ENCODE measurements at regions not wholly inside any gene's neighbourhood (a gene's known extent, or its start where the extent isn't known, plus 50 kb on each side); places are given as distances from the start of the nearest gene placed in this dataset.
"Not testable (repeated sequence)": the region's sequence is repeated elsewhere in the genome, so short reads cannot be mapped to it uniquely, and the experiment has no call there.

GRCh38 chr2:16028644-16029043 lies 88.3 kb downstream of the MYCN start:
- ATAC-seq (replicated peaks in 6 of 8) = no peak
- Histone ChIP-seq H3K4me3 (no peak overlapping the region), H3K27ac (no peak overlapping the region), H3K4me1 (replicated peaks in 1 of 2) (peaks cover 16 to 19% of the 10 kb centered on the region in 2 donors)
- in situ Hi-C loops (cut with MboI; ENCODE audit: low pct_unique_long_range_greater_than_20kb in 2 of 9, low sequenced_read_pairs in 9 of 9, unreplicated experiment in 9 of 9) = no loop called here
- 0 to 69% (median 63%) methylated on average over 2 to 7 of the region's 8 CpGs; no CpG with 5 or more reads in 5 of the 10 experiments for WGBS, 10 experiments

GRCh38 chr2:16026816-16027501 lies 86.6 kb downstream of the MYCN start:
- no peak overlapping the region for H3K4me3 ChIP-seq
- H3K4me1 ChIP-seq (replicated peaks in 1 of 2) = peaks cover 19 to 22% of the 10 kb centered on the region in 2 donors
- no peak overlapping the region for H3K27ac ChIP-seq
- 12 to 81% (median 52%) methylated on average over 2 to 6 of the region's 8 CpGs for WGBS, 10 experiments
- in situ Hi-C loops (cut with MboI; ENCODE audit: low pct_unique_long_range_greater_than_20kb in 2 of 9, low sequenced_read_pairs in 9 of 9, unreplicated experiment in 9 of 9) = no loop called here
- no peak for ATAC-seq (replicated peaks in 6 of 8)

GRCh38 chr2:16025876-16026640 lies 85.7 kb downstream of the MYCN start:
- WGBS, 10 experiments = 0 to 90% (median 77%) methylated on average over 2 to 13 of the region's 17 CpGs; no CpG with 5 or more reads in 1 of the 10 experiments
- Histone ChIP-seq H3K4me3 (no peak overlapping the region), H3K27ac (no peak overlapping the region), H3K4me1 (replicated peaks in 1 of 2) (peaks cover 11 to 17% of the 10 kb centered on the region in 2 donors)
- ATAC-seq (replicated peaks in 6 of 8) = no peak
- in situ Hi-C loops (cut with MboI; ENCODE audit: low pct_unique_long_range_greater_than_20kb in 2 of 9, low sequenced_read_pairs in 9 of 9, unreplicated experiment in 9 of 9) = no loop called here

DNA sequence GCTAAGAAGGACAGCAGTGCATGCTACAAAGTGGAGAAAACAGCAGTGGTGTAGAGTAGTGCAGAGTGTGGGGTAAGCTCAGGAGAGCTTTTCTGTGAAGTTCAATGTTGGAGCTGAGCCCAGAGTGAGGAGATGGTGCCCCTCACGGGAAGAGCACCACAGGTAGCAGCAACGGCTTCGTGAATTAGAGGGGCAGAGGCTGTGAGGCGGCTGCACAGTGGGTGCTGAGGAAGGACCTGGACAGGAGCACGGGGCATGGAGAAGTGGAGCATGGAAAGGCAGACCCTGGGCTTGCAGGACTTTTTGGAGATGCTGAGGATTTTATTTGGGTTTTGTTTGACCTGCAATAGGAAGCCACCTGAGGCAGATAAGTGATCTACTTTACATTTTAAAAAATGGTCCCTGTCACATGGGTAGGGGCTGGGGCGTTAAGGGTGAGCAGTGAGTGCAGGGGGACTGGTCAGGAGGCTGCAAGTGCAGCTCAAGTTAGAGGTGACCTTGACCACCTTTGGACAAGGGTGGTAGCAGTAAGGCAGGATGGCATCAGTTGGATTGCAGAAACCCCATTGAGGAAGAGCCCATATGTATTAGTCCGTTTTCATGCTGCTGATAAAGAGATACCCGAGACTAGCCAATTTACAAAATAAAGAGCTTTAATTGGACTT lies 85.0 kb downstream of the MYCN start:
- WGBS, 10 experiments = 0 to 81% (median 53%) methylated on average over 2 to 8 of the region's 8 CpGs; no CpG with 5 or more reads in 2 of the 10 experiments
- Histone ChIP-seq H3K4me3 (no peak overlapping the region), H3K4me1 (replicated peaks in 1 of 2) (peaks cover 4 to 10% of the 10 kb centered on the region in 2 donors), H3K27ac (no peak overlapping the region)
- in situ Hi-C loops (cut with MboI; ENCODE audit: low pct_unique_long_range_greater_than_20kb in 2 of 9, low sequenced_read_pairs in 9 of 9, unreplicated experiment in 9 of 9) = no loop called here
- ATAC-seq (replicated peaks in 6 of 8) = no peak

- H3K4me3 ChIP-seq; H3K4me1 ChIP-seq (replicated peaks in 1 of 2); H3K27ac ChIP-seq; in situ Hi-C loops (cut with MboI; ENCODE audit: low pct_unique_long_range_greater_than_20kb in 2 of 9, low sequenced_read_pairs in 9 of 9, unreplicated experiment in 9 of 9); ATAC-seq (replicated peaks in 6 of 8): not testable (repeated sequence)
- WGBS, 10 experiments = 0 to 90% (median 56%) methylated on average over 1 to 6 of the region's 8 CpGs; no CpG with 5 or more reads in 2 of the 10 experiments
These were observed 84.3 kb downstream of the MYCN start for GRCh38 chr2:16024628-16025027.

- ATAC-seq (replicated peaks in 6 of 8) = no peak
- WGBS, 10 experiments = 0 to 63% (median 36%) methylated on average over 1 to 5 of the region's 5 CpGs
- Histone ChIP-seq H3K4me3 (no peak overlapping the region), H3K27ac (no peak overlapping the region), H3K4me1 (replicated peaks in 1 of 2) (peaks cover 0 to 6% of the 10 kb centered on the region in 2 donors)
- in situ Hi-C loops (cut with MboI; ENCODE audit: low pct_unique_long_range_greater_than_20kb in 2 of 9, low sequenced_read_pairs in 9 of 9, unreplicated experiment in 9 of 9) = no loop called here
These were observed 83.4 kb downstream of the MYCN start for GRCh38 chr2:16023506-16024360.

DNA sequence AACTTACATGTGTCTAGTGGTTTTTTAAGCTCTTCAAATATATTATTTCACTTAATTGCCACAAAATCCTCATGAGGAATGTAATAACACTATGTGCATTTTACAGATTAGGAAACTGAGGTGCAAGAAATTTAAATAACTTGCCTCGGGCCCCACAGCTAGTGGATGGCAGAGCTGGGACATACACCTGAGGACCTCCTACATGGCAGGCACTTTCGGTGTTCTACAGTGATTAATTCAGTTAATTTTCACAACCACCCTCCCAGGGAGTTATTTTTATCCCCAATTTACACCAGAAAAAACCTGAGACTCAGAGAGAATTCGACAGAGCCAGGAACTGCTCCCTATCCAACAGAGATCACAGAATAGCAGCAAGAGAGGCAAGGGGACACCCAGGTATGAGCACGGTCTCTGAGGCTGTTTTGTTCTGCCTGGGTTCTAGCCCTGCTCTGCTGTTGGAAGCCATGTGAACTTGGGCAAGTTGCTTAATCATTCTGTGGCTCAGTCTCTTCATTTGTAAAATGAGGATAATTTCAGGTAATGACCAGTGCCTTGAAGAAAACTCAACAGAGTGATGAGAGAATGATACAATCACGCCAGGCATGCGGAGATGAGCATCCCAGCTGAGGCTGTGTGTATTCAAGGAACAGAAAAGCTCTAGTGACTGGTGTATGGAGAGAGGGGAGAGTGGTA lies 82.3 kb downstream of the MYCN start:
- peaks cover 0 to 6% of the 10 kb centered on the region in 2 donors for H3K4me1 ChIP-seq (replicated peaks in 1 of 2)
- no peak overlapping the region for H3K27ac ChIP-seq
- 0 to 80% (median 53%) methylated on average over 1 to 6 of the region's 6 CpGs; no CpG with 5 or more reads in 1 of the 10 experiments for WGBS, 10 experiments
- in situ Hi-C loops (cut with MboI; ENCODE audit: low pct_unique_long_range_greater_than_20kb in 2 of 9, low sequenced_read_pairs in 9 of 9, unreplicated experiment in 9 of 9) = no loop called here
- ATAC-seq (replicated peaks in 6 of 8) = no peak
- H3K4me3 ChIP-seq = no peak overlapping the region

DNA sequence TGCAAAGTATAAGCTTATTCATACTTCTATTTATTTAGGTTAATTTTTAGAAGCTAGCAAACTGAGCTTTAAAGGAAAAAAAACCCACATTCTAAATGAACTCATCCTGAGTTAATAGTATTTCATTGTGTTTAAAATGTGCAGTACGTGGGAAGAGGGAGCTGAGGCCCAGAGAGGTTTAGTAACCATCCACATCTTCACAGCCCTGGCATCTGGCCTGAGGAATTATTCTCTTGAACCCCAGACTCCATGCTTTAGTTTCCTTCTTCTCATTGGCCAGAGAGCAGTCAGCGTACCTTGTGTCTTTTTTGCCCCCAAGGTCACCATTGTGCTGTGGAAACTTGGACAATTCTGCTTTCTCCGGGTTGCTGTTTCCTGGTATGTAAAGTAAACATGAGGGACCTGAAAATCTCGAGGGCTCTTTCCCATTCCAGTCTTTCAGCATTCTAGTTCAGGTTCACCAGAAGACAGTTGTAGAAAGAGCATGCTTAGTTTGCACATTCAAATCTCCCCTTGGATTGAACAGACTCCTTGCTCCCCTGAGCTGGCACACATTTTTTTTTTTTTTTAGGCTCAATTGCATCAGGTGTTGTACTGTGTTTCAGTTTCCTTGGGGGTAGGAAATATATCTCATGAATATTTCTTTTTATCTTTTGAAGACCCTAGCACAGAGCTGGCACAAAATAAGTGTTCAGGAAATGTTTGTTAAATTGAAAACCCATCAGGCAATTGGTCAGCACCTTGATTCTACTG lies 81.4 kb downstream of the MYCN start:
- H3K27ac ChIP-seq = no peak overlapping the region
- WGBS, 10 experiments = 0 to 66% (median 30%) methylated on average over 1 to 4 of the region's 4 CpGs; no CpG with 5 or more reads in 1 of the 10 experiments
- H3K4me1 ChIP-seq (replicated peaks in 1 of 2) = peaks cover 0 to 6% of the 10 kb centered on the region in 2 donors
- in situ Hi-C loops (cut with MboI; ENCODE audit: low pct_unique_long_range_greater_than_20kb in 2 of 9, low sequenced_read_pairs in 9 of 9, unreplicated experiment in 9 of 9) = no loop called here
- H3K4me3 ChIP-seq = no peak overlapping the region
- no peak for ATAC-seq (replicated peaks in 6 of 8)

GRCh38 chr2:16020389-16021008 lies 80.1 kb downstream of the MYCN start:
- peaks cover 0 to 6% of the 10 kb centered on the region in 2 donors for H3K4me1 ChIP-seq (replicated peaks in 1 of 2)
- 0 to 96% (median 70%) methylated on average over 1 to 5 of the region's 5 CpGs; no CpG with 5 or more reads in 1 of the 10 experiments for WGBS, 10 experiments
- in situ Hi-C loops (cut with MboI; ENCODE audit: low pct_unique_long_range_greater_than_20kb in 2 of 9, low sequenced_read_pairs in 9 of 9, unreplicated experiment in 9 of 9) = no loop called here
- H3K4me3 ChIP-seq = no peak overlapping the region
- H3K27ac ChIP-seq = no peak overlapping the region
- ATAC-seq (replicated peaks in 6 of 8) = no peak

DNA sequence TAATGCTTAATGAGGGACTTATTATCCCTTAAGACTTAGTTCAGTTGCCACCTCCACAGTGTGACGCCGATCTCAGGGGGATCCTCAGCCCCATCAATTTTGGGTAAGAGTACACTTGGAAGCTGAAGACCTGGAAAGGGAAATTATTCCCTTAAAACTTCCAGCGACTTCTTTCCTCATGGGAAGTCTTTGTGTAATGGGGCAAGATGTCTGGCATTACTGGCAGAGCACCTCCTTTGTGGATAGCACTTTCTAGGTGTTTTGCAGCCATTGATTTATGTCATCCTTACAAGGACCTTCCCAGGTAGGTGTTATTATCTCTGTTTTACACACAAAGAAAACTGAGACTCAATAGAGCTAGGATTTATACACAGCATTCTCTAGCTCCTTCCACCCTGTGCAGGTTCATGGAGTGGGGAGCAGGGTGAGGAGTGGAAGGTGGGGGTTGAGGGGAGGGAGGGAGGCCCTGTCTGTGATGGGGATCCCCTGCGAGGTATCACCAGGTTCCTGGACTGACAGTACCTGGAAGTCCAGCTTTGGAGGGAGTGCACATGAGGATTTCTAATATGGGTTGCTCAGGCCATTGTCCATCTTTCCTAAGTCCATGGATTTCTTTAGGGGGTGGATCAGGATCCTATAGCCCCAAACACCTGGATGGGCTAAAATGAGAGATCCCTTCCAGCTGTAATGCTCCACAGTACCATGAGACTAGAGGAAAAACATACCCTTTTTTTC lies 79.4 kb downstream of the MYCN start:
- H3K4me3 ChIP-seq = no peak overlapping the region
- ATAC-seq (replicated peaks in 6 of 8) = no peak
- in situ Hi-C loops (cut with MboI; ENCODE audit: low pct_unique_long_range_greater_than_20kb in 2 of 9, low sequenced_read_pairs in 9 of 9, unreplicated experiment in 9 of 9) = no loop called here
- H3K4me1 ChIP-seq (replicated peaks in 1 of 2) = peaks cover 0 to 7% of the 10 kb centered on the region in 2 donors
- WGBS, 10 experiments = 0 to 96% (median 50%) methylated on average over 1 to 3 of the region's 4 CpGs; no CpG with 5 or more reads in 3 of the 10 experiments
- no peak overlapping the region for H3K27ac ChIP-seq

DNA sequence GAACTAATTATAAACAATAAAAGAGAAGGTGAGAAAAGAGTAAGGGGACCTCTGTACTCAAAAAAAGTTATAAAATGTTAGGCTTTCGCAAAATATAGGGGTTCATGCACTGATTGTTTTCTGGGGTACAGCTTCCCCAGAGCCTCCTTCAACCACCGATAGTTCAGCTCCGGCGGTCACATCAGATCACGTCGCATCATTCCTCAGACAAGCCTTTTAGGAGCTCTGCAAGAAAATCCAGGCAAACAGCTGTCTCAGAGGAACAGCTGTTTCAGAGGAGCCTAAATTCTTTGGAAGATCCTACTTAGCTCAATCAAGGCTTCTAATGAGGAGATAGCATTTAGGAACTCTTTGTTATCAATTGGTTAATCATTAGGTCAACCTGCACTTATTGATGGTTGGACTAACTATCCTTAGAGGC lies 78.7 kb downstream of the MYCN start:
- Histone ChIP-seq H3K27ac (no peak overlapping the region), H3K4me3 (no peak overlapping the region), H3K4me1 (replicated peaks in 1 of 2) (peaks cover 7 to 13% of the 10 kb centered on the region in 2 donors)
- in situ Hi-C loops (cut with MboI; ENCODE audit: low pct_unique_long_range_greater_than_20kb in 2 of 9, low sequenced_read_pairs in 9 of 9, unreplicated experiment in 9 of 9) = no loop called here
- no peak for ATAC-seq (replicated peaks in 6 of 8)
- 17 to 86% (median 61%) methylated on average over 1 to 6 of the region's 6 CpGs; no CpG with 5 or more reads in 2 of the 10 experiments for WGBS, 10 experiments

All from motor neuron (in vitro differentiated cells).